HEK293T (cell line): ENCODE measurements at regions not wholly inside any gene's neighbourhood (a gene's known extent, or its start where the extent isn't known, plus 50 kb on each side); places are given as distances from the start of the nearest gene placed in this dataset.

Experiments used
- CTCF ChIA-PET: fragments of 350-600 bp; formaldehyde crosslinking; extraction: SDS; loops from one replicate; lab custom pipeline; 2021; ENCODE audit warnings: antibody characterized with exemption, inconsistent platforms; lab: Yijun Ruan, JAX
- POLR2A ChIA-PET: fragments of 350-600 bp; formaldehyde crosslinking; extraction: SDS; loops from one replicate; lab custom pipeline; 2020; ENCODE audit warnings: antibody characterized with exemption, inconsistent platforms; lab: Yijun Ruan, JAX
- DNase-seq: peaks from one replicate; pipeline ENCODE4 v3.0.0; 2012; ENCODE audit warnings: mixed read lengths; ENCODE audit errors: extremely low spot score
- ARNT ChIP-seq: fragments of 450-650 bp; IDR thresholded peaks from 2 replicates; pipeline ENCODE4 v1.6.1; 2017; ENCODE audit warnings: mild to moderate bottlenecking
- BHLHE40 ChIP-seq: fragments of 450-650 bp; IDR thresholded peaks from 2 replicates; pipeline ENCODE4 v1.6.1; 2016; ENCODE audit warnings: mild to moderate bottlenecking, moderate library complexity, borderline replicate concordance
- CTBP1 ChIP-seq: fragments of 450-650 bp; IDR thresholded peaks from 2 replicates; pipeline ENCODE4 v1.6.1; 2016; ENCODE audit warnings: borderline replicate concordance
- ELF4 ChIP-seq: fragments of 450-650 bp; IDR thresholded peaks from 2 replicates; pipeline ENCODE4 v1.6.1; 2017; ENCODE audit warnings: antibody characterized with exemption
- FOXA1 ChIP-seq: fragments of 450-650 bp; IDR thresholded peaks from 2 replicates; pipeline ENCODE4 v1.6.1; 2016; ENCODE audit warnings: mild to moderate bottlenecking
- FOXK2 ChIP-seq: fragments of 450-650 bp; IDR thresholded peaks from 2 replicates; pipeline ENCODE4 v1.6.1; 2016; ENCODE audit warnings: mild to moderate bottlenecking
- FOXM1 ChIP-seq: fragments of 450-650 bp; IDR thresholded peaks from 2 replicates; pipeline ENCODE4 v1.6.1; 2017; ENCODE audit warnings: mild to moderate bottlenecking, borderline replicate concordance
- HDGF ChIP-seq: fragments of 450-650 bp; IDR thresholded peaks from 2 replicates; pipeline ENCODE4 v1.6.1; 2017; ENCODE audit warnings: antibody characterized with exemption, borderline replicate concordance
- L3MBTL2 ChIP-seq: fragments of 450-650 bp; conservative IDR thresholded peaks from 2 replicates; pipeline ENCODE4 v1.6.1; 2016; ENCODE audit warnings: mild to moderate bottlenecking
- LEF1 ChIP-seq: fragments of 450-650 bp; IDR thresholded peaks from 2 replicates; pipeline ENCODE4 v1.6.1; 2017; ENCODE audit warnings: mild to moderate bottlenecking, borderline replicate concordance
- NFRKB ChIP-seq: fragments of 450-650 bp; IDR thresholded peaks from 2 replicates; pipeline ENCODE4 v1.6.1; 2016; ENCODE audit warnings: mild to moderate bottlenecking, moderate library complexity
- SP1 ChIP-seq: fragments of 450-650 bp; IDR thresholded peaks from 2 replicates; pipeline ENCODE4 v1.6.1; 2017
- SUZ12 ChIP-seq: fragments of 450-650 bp; IDR thresholded peaks from 2 replicates; pipeline ENCODE4 v1.6.1; 2016; ENCODE audit warnings: mild to moderate bottlenecking
- TARDBP ChIP-seq: fragments of 450-650 bp; IDR thresholded peaks from 2 replicates; pipeline ENCODE4 v1.6.1; 2016
- ZNF384 ChIP-seq: fragments of 450-650 bp; IDR thresholded peaks from 2 replicates; pipeline ENCODE4 v1.6.1; 2016
- TF ChIP-seq, protein P1 (sequence below): fragments of 450-650 bp; IDR thresholded peaks from 2 replicates; pipeline ENCODE4 v1.6.1; 2016

DNA sequence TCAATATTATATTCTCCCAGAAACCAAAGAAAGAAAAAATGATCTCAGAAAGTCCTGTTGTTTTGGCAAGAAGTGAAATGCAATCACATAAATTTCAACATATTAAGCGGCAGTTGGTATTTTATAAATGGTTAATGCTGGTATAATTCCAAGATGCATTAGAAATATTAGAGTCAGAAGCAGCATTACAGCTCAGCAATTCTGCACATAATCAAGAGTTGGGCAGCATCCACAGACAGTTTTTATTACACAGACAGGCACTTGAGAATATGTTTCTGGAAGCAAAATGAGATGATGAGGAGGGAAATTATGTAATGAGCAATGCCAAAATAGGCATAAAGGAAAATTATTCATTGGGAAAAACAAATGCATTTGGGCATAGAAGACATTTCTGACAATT is 148.1 kb downstream of the KCNJ2 start:
- ChIA-PET POLR2A (no interaction called here), CTCF (no interaction called here)
- no peak for DNase-seq

DNA sequence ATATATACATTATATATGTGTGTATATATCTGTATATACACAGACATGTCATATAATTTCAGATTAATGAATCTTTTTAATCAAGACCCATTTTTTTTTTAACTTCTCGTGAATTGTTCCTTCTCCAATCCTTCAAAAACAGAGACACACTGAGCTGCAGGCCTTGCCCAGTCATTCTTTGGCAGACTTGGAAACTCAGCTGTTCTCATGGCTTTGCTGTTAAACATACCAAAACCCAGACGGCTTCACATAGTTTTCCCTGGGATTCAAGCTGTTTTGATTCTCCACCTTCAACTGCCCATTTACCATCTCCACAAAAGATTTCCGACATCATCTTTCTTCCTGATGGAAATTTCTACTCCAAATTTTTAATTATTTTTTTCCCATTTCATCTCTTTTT is 148.7 kb downstream of the KCNJ2 start:
- ChIA-PET POLR2A (interaction anchor here (0.6 kb wide), 1 partner anchor 1910 kb away, joined by 3 read pairs; no protein-coding TSS in a partner anchor), CTCF (no interaction called here)
- no peak for DNase-seq
- TF ChIP-seq CTBP1 (no peak), L3MBTL2 (no peak), HDGF (no peak), BHLHE40 (no peak), TARDBP (no peak)

More for the DNA sequence above, 148.1 kb downstream of the KCNJ2 start:
- TF ChIP-seq BHLHE40: no peak
- TF ChIP-seq ZNF384: no peak

DNA sequence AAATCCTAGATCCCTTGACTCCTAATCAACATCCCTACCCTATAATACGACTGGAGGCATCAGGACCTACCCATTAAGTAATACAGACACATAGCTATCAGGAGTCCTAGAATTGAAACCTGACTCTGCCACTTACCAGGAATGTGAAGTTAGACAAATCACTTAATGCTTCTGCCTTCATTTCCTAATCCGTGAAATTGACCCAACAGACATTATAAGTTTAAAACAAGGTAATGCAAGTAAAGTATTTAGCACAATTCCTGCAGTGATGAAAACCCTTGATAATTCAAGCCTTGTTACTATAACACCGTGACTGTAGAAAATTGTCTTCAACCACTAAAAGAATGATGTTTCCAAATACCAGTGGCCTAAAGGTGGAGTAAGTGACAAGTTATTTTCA is 150.2 kb downstream of the KCNJ2 start:
- TF ChIP-seq FOXK2 (no peak), SUZ12 (no peak)
- POLR2A ChIA-PET: no interaction called here
- CTCF ChIA-PET: no interaction called here
- DNase-seq: no peak

DNA sequence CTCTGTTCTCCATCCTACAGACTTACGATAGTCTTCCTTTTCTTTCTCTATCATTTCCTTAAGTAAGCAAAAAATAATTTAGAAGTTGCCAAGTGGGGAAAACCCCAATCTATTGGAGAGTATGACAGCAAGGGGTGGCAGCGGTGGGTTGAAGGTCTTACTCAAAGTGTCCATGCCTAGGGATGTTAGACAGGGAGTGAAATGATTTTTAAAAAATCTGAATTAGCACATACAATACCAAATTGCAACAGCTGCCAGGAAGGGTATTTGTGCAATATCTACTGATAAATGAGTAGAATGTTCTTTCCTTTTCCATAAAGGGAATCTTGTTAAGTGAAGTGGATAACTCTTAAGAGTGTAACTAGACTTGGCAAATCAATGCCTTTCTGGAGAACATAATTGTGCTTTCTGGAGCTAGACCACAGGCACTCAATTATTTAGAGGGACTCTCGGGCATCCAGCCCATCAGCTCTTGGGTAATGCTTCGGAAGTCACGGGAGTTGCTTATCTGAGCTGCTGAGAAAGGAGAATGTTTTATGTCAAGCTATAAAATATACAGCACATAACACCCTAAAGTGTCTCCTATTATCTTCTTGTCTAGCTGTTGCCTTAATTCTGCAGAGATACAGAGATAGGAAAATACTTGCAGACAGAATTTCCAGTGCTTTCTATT is 151.5 kb downstream of the KCNJ2 start:
- ChIA-PET POLR2A (no interaction called here), CTCF (no interaction called here)
- TF ChIP-seq BHLHE40 (no peak), L3MBTL2 (no peak), ARNT (no peak), FOXA1 (no peak), LEF1 (no peak)
- peak; percentile 14 for DNase-seq

DNA sequence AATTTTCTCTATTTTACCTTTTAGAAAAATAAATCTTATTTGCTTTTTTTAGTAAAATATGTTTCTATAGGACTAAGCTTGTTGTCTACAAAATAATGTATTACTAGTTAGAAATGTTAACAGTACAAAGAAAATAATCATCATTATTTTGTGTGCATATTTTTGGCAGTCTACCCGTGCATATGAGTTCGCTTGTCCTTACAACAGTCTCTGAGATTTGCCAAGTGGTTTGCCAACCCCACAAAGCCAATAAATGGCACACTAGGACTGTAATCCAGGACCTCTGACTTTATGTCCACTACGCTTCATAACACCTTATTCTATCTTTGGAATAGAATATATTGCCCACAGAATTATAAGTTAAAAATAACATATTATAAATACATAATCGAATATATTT is 152.0 kb downstream of the KCNJ2 start:
- ChIA-PET CTCF (no interaction called here), POLR2A (no interaction called here)
- no peak for DNase-seq
- TF ChIP-seq TARDBP (no peak), BHLHE40 (no peak), L3MBTL2 (no peak), FOXA1 (no peak), NFRKB (no peak), ELF4 (no peak), HDGF (no peak), CTBP1 (no peak), SUZ12 (no peak), ARNT (no peak), FOXM1 (no peak)
- TF ChIP-seq, protein P1, sequence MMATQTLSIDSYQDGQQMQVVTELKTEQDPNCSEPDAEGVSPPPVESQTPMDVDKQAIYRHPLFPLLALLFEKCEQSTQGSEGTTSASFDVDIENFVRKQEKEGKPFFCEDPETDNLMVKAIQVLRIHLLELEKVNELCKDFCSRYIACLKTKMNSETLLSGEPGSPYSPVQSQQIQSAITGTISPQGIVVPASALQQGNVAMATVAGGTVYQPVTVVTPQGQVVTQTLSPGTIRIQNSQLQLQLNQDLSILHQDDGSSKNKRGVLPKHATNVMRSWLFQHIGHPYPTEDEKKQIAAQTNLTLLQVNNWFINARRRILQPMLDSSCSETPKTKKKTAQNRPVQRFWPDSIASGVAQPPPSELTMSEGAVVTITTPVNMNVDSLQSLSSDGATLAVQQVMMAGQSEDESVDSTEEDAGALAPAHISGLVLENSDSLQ: no peak

DNA sequence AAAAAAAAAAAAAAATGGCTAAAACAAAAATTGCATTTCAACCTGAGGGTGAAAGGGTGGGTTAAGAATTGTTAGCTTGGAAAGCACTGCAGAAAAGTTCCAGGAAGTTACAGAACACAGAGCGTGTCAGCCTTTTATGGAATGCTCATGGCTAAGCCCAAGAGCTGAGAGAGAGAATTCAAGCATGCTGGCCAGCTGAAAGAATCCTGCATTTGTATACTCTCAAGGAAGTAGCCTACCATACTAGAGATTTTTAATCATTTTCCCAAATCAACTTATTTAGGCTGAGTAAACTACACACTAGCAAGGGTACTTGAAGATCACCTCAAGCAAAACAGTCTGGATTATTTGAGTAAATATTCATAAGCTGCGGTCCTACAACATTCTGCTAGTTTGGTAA is 153.9 kb downstream of the KCNJ2 start:
- ChIA-PET CTCF (no interaction called here), POLR2A (no interaction called here)
- DNase-seq: no peak
- TF ChIP-seq NFRKB (no peak), BHLHE40 (no peak), FOXM1 (no peak), FOXA1 (no peak), ELF4 (no peak), ZNF384 (no peak), CTBP1 (no peak), FOXK2 (no peak), SUZ12 (no peak), LEF1 (no peak), TARDBP (no peak), HDGF (no peak), SP1 (no peak), L3MBTL2 (no peak), ARNT (no peak)
- TF ChIP-seq, protein P1: no peak

DNA sequence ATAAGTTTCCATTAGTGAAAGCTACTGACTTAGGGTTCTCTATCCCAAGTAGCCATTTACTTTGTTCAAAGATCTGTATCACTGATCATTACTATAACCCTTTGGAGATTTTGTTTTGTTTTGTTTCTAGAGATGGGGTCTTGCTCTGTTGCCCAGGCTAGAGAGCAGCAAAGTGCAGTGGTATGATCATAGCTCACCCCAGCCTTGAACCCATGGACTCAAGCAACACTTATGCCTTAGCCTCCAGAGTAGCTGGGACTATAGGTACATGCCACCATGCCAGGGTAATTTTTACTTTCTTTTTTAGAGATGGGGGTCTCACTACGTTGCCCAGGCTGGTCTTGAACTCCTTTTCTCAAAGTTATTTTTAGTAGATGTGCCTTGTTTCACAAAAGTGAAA is 154.7 kb downstream of the KCNJ2 start:
- POLR2A ChIA-PET: no interaction called here
- TF ChIP-seq L3MBTL2 (no peak), ZNF384 (no peak), SP1 (no peak), ARNT (no peak), SUZ12 (no peak), BHLHE40 (no peak), NFRKB (no peak), FOXA1 (no peak), ELF4 (no peak), HDGF (no peak), TARDBP (no peak), FOXK2 (no peak)
- TF ChIP-seq, protein P1: no peak
- CTCF ChIA-PET: no interaction called here
- no peak for DNase-seq
